Spinal cord (tissue), 9 donors: ENCODE measurements at regions not wholly inside any gene's neighbourhood (a gene's known extent, or its start where the extent isn't known, plus 50 kb on each side); places are given as distances from the start of the nearest gene placed in this dataset.

Source experiments
- DNase-seq, 6 donors: peaks; one replicate each; pipeline versions ENCODE4 v3.0.0 to v3.0.0-alpha.2; 2013 to 2015; ENCODE audit warnings: low spot score in 6 of 6, low read depth in 4 of 6
- H3K27ac ChIP-seq: one replicate; pipeline ENCODE4 v1.5.1; 2013; ENCODE audit warnings: low read depth, low read length, control low read depth
- H3K27me3 ChIP-seq: one replicate; pipeline ENCODE4 v1.6.1; 2013; ENCODE audit warnings: low read length; ENCODE audit not compliant: control insufficient read depth, insufficient read depth
- H3K36me3 ChIP-seq: one replicate; pipeline ENCODE4 v1.6.1; 2013; ENCODE audit warnings: low read length; ENCODE audit not compliant: control insufficient read depth, insufficient read depth
- H3K4me1 ChIP-seq: one replicate; pipeline ENCODE4 v1.6.1; 2013; ENCODE audit warnings: low read length; ENCODE audit not compliant: control insufficient read depth, insufficient read depth
- H3K4me3 ChIP-seq: one replicate; pipeline ENCODE4 v1.5.1; 2013; ENCODE audit warnings: low read depth, low read length, control low read depth
- H3K9me3 ChIP-seq: one replicate; pipeline ENCODE4 v1.6.1; 2013; ENCODE audit warnings: low read length; ENCODE audit not compliant: control insufficient read depth, insufficient read depth
- WGBS: methylation state at CpG from one replicate; pipeline ENCODE4 v1.1.5; 2013; ENCODE audit warnings: missing lambda C conversion rate; ENCODE audit not compliant: insufficient coverage; 5-methylcytosine and 5-hydroxymethylcytosine counted together
- donor health status: healthy.

DNA sequence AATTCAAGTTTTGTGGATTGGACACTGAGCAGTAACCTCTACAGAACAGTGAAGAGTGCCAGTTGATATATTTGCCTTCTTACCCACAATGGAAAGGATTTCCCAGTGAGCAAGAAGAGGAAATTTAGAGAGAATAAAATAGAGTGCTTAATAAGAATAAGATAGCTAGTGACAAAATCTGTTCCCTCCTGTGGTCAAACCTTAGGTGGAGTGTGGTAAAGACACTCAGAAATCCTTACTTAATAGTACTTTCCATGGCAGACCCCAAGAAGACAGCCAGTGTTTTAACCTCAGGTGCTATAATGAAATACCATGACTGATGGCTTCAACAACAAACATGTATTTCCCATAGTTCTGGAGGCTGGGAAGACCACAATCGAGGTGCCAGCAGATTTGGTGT, 108.4 kb upstream of the TNFAIP3 start:
- 100% methylated on average over 1 of the region's 1 CpG for WGBS
- DNase-seq, result no peak

DNA sequence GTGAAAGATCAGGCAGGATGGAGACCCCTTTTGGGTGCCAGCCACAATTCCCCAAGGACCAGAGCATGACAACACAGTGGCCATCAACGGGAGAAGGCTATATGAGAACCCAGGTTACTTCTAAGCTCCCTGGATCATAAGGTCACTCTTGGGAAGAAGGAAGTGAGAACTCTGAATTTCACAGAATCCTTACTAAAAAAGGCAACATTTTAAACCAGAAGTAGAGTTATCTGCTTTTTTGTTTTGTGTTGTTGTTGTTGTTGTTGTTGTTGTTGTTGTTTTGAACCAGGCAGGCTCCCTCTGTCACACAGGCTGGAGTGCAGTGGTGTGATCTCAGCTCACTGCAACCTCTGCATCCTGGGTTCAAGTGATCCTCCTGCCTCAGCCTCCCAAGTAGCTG, 107.4 kb upstream of the TNFAIP3 start:
- DNase-seq, result no peak
- Histone ChIP-seq H3K36me3 (no peaks in the 10 kb centered on the region), H3K9me3 (no peaks in the 10 kb centered on the region), H3K4me1 (no peaks in the 10 kb centered on the region), H3K27ac (no peak overlapping the region), H3K27me3 (no peaks in the 10 kb centered on the region), H3K4me3 (no peak overlapping the region)
- no CpG with 5 or more reads among the region's 1 CpG for WGBS

More for the DNA sequence above, 108.4 kb upstream of the TNFAIP3 start:
- no peaks in the 10 kb centered on the region for H3K36me3 ChIP-seq
- no peak overlapping the region for H3K4me3 ChIP-seq
- H3K27me3 ChIP-seq, result no peaks in the 10 kb centered on the region
- no peaks in the 10 kb centered on the region for H3K4me1 ChIP-seq
- no peaks in the 10 kb centered on the region for H3K9me3 ChIP-seq
- no peak overlapping the region for H3K27ac ChIP-seq

DNA sequence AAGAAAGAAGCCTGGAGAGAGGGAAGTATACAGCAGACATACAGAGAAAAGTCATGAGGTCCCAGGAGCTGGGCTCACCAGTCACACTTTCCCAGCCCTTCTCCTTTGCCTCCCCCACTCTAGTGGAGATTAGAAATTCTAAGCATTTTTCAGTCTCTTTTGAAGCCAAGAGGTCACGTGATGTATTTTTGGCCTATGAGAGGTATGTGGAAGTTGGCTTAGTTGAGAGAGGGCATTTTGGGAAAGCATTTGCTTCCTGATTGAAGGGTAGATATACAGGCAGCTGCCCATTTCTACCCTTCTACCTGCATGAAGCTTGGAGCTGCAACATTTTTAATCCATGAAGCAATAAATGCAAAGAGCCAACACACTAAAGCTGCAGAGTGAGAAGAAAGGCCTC, 106.0 kb upstream of the TNFAIP3 start:
- Histone ChIP-seq H3K4me1 (no peaks in the 10 kb centered on the region), H3K27ac (no peak overlapping the region), H3K36me3 (no peaks in the 10 kb centered on the region), H3K4me3 (no peak overlapping the region), H3K27me3 (no peaks in the 10 kb centered on the region), H3K9me3 (no peaks in the 10 kb centered on the region)
- WGBS, result 89% methylated on average over 1 of the region's 1 CpG
- DNase-seq, result no peak

DNA sequence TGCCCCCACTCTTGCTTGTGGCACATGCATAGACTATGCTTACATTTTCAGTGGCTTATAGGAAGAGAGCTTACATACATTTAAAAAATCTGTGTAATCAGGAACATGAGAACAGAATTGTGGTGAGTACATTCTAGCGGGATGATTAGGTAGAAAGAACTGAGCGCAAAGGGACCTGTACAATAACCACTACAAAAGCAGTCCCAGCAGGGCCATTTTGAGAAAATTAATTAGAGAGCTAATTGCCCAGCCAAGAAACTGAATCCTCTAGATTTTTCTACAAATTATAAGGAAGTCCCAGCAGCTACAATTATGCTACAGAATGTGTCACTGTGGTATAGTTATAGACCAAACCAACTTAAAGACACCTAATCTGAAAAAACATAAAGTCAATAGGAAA, 105.6 kb upstream of the TNFAIP3 start:
- peak in 3 of 6 donors; percentile 26 to 86 (median 29) for DNase-seq
- H3K36me3 ChIP-seq, result no peaks in the 10 kb centered on the region
- H3K4me3 ChIP-seq, result no peak overlapping the region
- no CpG with 5 or more reads among the region's 2 CpGs for WGBS
- no peak overlapping the region for H3K27ac ChIP-seq
- no peaks in the 10 kb centered on the region for H3K9me3 ChIP-seq
- no peaks in the 10 kb centered on the region for H3K27me3 ChIP-seq
- H3K4me1 ChIP-seq, result no peaks in the 10 kb centered on the region

DNA sequence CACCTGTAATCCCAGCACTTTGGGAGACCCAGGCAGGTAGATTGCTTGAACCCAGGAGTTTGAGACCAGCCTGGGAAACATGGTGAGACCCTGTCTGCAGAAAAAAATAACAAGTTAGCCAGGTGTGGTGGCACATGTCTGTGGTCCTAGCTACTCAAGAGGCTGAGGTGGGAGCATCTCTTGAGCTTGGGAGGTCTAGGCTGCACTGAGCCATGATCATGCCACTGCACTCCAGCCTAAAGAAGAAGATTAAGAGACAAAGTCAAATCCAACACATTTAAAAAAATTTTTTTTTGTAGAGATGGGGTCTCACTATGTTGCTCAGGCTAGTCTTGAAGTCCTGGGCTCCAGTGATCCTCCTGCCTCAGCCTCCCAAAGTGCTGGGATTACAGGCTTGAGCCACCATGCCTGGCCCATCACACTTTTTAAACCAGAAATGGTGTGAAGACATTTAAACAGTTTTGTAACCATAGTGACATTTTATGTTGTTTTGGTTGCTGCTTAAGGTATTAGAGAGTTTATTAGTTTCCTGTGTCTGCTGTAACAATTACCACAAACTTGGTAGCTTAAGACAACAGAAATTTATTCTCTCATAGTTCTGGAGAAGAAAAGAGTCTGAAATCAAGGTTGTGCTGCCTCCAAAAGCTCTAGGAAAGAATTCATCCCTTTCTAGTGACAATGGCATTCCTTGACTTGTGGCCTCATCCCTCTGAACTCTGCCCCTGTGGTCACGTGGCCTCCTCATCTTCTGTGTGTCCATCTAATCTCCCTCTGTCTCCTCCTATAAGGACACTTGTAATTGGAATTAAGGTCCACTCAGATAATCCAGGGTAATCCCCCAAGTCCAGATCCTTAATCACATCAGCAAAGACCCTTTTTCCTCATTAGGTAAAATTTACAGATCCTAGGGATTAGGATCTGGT, 104.6 kb upstream of the TNFAIP3 start:
- H3K9me3 ChIP-seq, result no peaks in the 10 kb centered on the region
- no peak overlapping the region for H3K4me3 ChIP-seq
- H3K36me3 ChIP-seq, result no peaks in the 10 kb centered on the region
- no peak for DNase-seq
- 100% methylated on average over 1 of the region's 1 CpG for WGBS
- no peak overlapping the region for H3K27ac ChIP-seq
- no peaks in the 10 kb centered on the region for H3K27me3 ChIP-seq
- H3K4me1 ChIP-seq, result no peaks in the 10 kb centered on the region

DNA sequence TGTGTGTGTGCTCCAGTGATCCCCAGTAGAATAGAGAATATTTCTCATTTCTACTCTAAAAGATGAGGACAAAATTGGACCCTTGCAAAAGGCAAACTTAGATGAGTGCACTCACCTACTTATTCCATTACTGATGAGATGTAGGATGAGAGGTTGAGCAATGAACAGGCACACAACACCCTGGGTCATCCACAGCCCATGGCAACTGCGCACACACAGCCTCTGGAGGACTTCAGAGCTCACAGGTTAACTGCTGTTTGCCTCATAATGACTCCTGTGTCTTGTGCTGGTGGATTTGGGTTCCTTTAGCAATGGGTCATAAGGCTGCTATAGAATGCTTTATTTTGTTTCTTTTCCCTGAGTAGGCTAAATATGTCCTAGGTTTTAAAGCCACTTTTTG, 103.6 kb upstream of the TNFAIP3 start:
- 83% methylated on average over 1 of the region's 1 CpG for WGBS
- no peaks in the 10 kb centered on the region for H3K27me3 ChIP-seq
- H3K4me3 ChIP-seq, result no peak overlapping the region
- no peaks in the 10 kb centered on the region for H3K36me3 ChIP-seq
- no peaks in the 10 kb centered on the region for H3K9me3 ChIP-seq
- no peaks in the 10 kb centered on the region for H3K4me1 ChIP-seq
- H3K27ac ChIP-seq, result no peak overlapping the region
- DNase-seq, result no peak

DNA sequence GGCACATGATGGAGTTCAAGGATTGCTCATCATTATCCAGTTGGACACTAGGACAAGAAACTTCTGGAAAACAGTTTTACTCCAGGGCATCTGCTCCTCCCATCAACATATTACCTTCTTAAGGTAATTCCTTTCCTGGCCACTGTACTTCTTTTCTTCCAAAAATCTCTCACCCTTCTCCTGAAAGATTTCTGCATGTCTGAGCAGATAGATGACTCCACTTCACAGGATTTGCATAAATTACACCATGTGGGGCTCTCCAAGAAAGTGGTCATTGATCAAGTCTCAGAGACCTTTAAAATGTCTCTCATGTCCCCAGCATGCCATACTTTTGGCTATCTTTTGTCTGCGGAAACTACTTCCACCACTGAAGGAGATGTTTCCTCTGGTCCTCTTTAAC, 103.2 kb upstream of the TNFAIP3 start:
- Histone ChIP-seq H3K27ac (no peak overlapping the region), H3K4me3 (no peak overlapping the region), H3K4me1 (no peaks in the 10 kb centered on the region), H3K36me3 (no peaks in the 10 kb centered on the region), H3K9me3 (no peaks in the 10 kb centered on the region), H3K27me3 (no peaks in the 10 kb centered on the region)
- DNase-seq, result no peak
- WGBS, result 89% methylated on average over 1 of the region's 1 CpG

DNA sequence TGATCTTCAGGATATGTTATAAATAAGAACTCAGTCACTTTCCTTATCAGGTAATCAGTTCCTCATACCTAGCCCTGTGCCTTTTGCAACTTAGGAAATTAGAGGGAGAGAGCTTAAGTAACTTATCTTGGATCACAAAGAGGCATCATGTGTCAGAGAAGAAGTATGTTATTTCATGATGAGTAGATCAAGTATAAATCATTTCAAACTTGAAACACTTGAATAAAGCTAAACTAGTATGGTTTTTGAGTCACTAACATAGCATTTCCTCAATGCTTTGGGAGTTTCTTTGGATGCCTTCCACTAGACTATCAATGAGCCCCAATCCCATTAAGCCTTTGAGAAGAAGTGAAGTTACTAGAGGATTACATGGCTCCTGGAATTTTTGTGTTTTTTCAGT, 102.6 kb upstream of the TNFAIP3 start:
- Histone ChIP-seq H3K36me3 (no peaks in the 10 kb centered on the region), H3K4me3 (no peak overlapping the region), H3K9me3 (no peaks in the 10 kb centered on the region), H3K4me1 (no peaks in the 10 kb centered on the region), H3K27ac (no peak overlapping the region), H3K27me3 (no peaks in the 10 kb centered on the region)
- DNase-seq, result no peak

DNA sequence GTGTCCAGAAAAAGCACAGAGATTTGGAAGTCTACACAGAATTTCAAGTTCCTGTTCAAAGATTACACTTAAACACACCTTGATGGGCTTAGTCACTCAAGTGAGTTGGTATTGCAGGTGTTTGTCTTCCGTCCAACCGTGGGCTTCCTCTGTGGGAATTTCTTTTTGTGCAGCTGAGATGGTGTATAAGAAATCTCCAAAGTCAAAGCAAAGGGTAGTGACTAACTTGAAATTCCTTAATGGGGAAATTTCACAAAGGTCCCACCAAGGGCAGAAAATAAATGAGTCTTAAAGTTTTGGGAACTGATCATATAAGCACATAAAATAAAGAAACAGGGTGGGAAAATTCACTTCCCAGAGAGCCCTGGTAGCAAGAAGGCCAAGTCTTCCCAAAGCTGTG, 102.0 kb upstream of the TNFAIP3 start:
- H3K36me3 ChIP-seq, result no peaks in the 10 kb centered on the region
- no CpG with 5 or more reads among the region's 2 CpGs for WGBS
- no peaks in the 10 kb centered on the region for H3K27me3 ChIP-seq
- no peaks in the 10 kb centered on the region for H3K4me1 ChIP-seq
- H3K9me3 ChIP-seq, result no peaks in the 10 kb centered on the region
- no peak for DNase-seq
- no peak overlapping the region for H3K27ac ChIP-seq
- no peak overlapping the region for H3K4me3 ChIP-seq

DNA sequence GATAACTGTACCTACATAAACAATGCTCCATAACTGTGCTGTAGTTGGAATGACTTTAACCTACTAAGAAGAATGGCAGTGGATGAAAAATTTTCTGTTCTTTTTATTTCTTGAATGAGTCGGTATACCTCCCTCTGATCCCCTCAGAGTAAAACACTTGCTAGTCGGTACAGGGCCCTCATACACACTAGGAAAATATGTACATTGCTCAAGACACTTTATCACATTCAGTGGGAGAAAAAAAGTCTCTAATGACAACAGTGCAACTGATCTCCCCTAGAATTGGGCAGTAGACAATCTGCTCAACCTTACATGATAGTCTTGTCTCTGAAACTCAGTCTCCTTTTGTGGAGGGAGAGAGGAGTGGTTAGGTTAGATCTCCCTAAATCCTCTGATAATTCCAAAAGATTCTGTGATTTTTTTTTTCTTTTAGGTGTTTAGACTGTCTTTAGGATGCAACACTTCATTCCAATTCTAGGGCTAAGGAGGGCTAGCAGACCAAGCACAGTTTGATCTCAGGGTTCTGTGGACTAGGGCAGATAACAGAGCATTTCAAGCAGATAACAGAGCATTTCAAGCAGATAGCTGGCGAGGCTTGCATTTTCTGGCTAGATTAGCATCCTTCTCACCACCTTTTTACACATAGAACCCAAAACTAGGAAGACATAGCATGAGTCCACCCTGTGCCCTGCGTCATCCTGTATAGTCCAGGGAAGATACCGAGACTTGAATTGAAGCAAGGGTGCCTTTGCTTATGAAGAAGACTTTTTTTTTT, 100.3 kb upstream of the TNFAIP3 start:
- no peaks in the 10 kb centered on the region for H3K9me3 ChIP-seq
- DNase-seq, result no peak
- no peaks in the 10 kb centered on the region for H3K36me3 ChIP-seq
- no peaks in the 10 kb centered on the region for H3K4me1 ChIP-seq
- WGBS, result 78% methylated on average over 1 of the region's 5 CpGs
- H3K4me3 ChIP-seq, result no peak overlapping the region
- H3K27me3 ChIP-seq, result no peaks in the 10 kb centered on the region
- H3K27ac ChIP-seq, result no peak overlapping the region
